Panc1 (cell line): ENCODE measurements at regions not wholly inside any gene's neighbourhood (a gene's known extent, or its start where the extent isn't known, plus 50 kb on each side); places are given as distances from the start of the nearest gene placed in this dataset.

Experiments
- ATAC-seq: fragments of 200-7000 bp; cut with Tn5 transposase; 2 replicates; pipeline ENCODE4 v1.9.1; 2020; ENCODE audit warnings: mild to moderate bottlenecking, moderate library complexity
- BruUV-seq: library from RNA; stranded (reverse); fragments of 400-500 nt; replicated peaks from 2 replicates; lab custom pipeline; 2021; lab: Mats Ljungman, UMichigan
- CTCF ChIA-PET: fragments of 300-600 bp; sonication (Branson Sonifier 250); formaldehyde crosslinking; loops from one replicate; lab custom pipeline; 2022; ENCODE audit warnings: antibody characterized with exemption; lab: Charles Lee
- POLR2A ChIA-PET: fragments of 300-600 bp; sonication (Branson Sonifier 250); formaldehyde crosslinking; loops from one replicate; lab custom pipeline; 2022; ENCODE audit warnings: antibody characterized with exemption; lab: Charles Lee
- DNase-seq: peaks from one replicate; pipeline ENCODE4 v3.0.0-alpha.2; 2010; ENCODE audit warnings: low read depth, low spot score
- H3K27ac ChIP-seq: 2 replicates; pipeline ENCODE4 v1.5.1; 2011; ENCODE audit warnings: mild to moderate bottlenecking, low read length, inconsistent platforms
- H3K27me3 ChIP-seq: fragments of 200-500 bp; sonication (Bioruptor generic); 2 replicates; pipeline ENCODE4 v1.6.0; 2014; ENCODE audit warnings: low read length, inconsistent platforms; ENCODE audit not compliant: control insufficient read depth, insufficient read depth
- H3K36me3 ChIP-seq: fragments of 200-500 bp; sonication (Bioruptor generic); 2 replicates; pipeline ENCODE4 v1.5.1; 2014; ENCODE audit warnings: inconsistent platforms, mild to moderate bottlenecking, low read length, moderate library complexity; ENCODE audit not compliant: control insufficient read depth, insufficient read depth
- H3K4me1 ChIP-seq: 2 replicates; pipeline ENCODE4 v1.5.1; 2011; ENCODE audit warnings: inconsistent platforms, mild to moderate bottlenecking, low read length, moderate library complexity; ENCODE audit not compliant: control insufficient read depth, insufficient read depth
- H3K4me3 ChIP-seq, 2 experiments: 2 replicates each; pipeline ENCODE4 v1.5.1; 2011 to 2012; ENCODE audit warnings: low read depth in 2 of 2, low read length in 2 of 2, mild to moderate bottlenecking in 2 of 2, inconsistent platforms in 1 of 2, moderate library complexity in 1 of 2
- H3K9me3 ChIP-seq: fragments of 200-500 bp; sonication (Bioruptor generic); 2 replicates; pipeline ENCODE4 v1.5.1; 2014; ENCODE audit warnings: low read depth, mild to moderate bottlenecking, inconsistent platforms, low read length, moderate library complexity; ENCODE audit not compliant: control insufficient read depth, insufficient read depth
- POLR2AphosphoS5 ChIP-seq: IDR thresholded peaks from 2 replicates; pipeline ENCODE4 v1.6.1; 2012; ENCODE audit warnings: mild to moderate bottlenecking, low read depth, low read length, moderate library complexity
- SIN3A ChIP-seq: IDR thresholded peaks from 2 replicates; pipeline ENCODE4 v1.6.1; 2012; ENCODE audit warnings: low read depth, mild to moderate bottlenecking, low read length, moderate library complexity, borderline replicate concordance; ENCODE audit not compliant: insufficient read depth
- TCF7L2 ChIP-seq: IDR thresholded peaks from 2 replicates; pipeline ENCODE4 v1.6.1; 2011; ENCODE audit warnings: mild to moderate bottlenecking, low read depth, low read length, inconsistent platforms
- in situ Hi-C: cut with HindIII; loops from 2 replicates; pipeline ENCODE4 v1.10.0; 2016; ENCODE audit warnings: low sequenced_read_pairs, low pct_unique_long_range_greater_than_20kb
- intact Hi-C: fragments of 100-400 bp; cut with micrococcal nuclease; formaldehyde crosslinking; loops from one replicate; pipeline ENCODE4 v1.10.0; 2022; ENCODE audit not compliant: unreplicated experiment
- TF ChIP-seq, protein P1 (sequence below), 2 experiments: IDR thresholded peaks; 2 replicates each; pipeline ENCODE4 v1.6.1; 2011 to 2012; ENCODE audit warnings: low read depth in 2 of 2, control low read depth in 1 of 2, low read length in 1 of 2, mild to moderate bottlenecking in 1 of 2, moderate library complexity in 1 of 2; ENCODE audit not compliant: insufficient read depth in 1 of 2
- TF ChIP-seq, protein P2 (sequence below): fragments of 450-650 bp; IDR thresholded peaks from 2 replicates; pipeline ENCODE4 v1.5.1; 2017; ENCODE audit warnings: mild to moderate bottlenecking

DNA sequence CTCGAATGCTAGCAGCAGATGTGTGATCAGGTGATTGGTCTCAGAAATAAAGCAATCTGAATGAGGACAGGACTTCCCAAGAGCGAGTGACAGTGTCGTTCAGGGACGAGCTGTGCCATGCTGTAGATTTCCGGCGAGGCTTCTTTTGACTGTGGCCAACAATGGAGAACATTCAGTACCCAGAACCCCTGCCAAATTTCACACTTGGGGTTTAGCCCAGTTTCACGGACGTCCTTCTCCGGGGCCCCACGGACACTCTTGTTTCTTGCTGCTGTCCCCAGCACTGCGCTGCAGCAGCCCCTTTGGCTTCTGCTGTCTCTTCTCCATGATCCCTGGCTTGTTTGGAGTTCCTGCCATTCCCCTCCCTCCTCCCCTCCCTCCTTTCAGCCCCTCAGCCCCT lies 115.1 kb upstream of the GRAMD1B start:
- ATAC-seq (no peak), DNase-seq (no peak)
- intact Hi-C loops (no loop called here), in situ Hi-C loops (no loop called here)
- no TSS peak for BruUV-seq
- CTCF ChIA-PET: interaction anchor here (0.6 kb wide), 1 partner anchor 31 kb away, joined by 7 read pairs; no protein-coding TSS in a partner anchor
- Histone ChIP-seq H3K4me1 (no peaks in the 10 kb centered on the region), H3K9me3 (no peaks in the 10 kb centered on the region), H3K4me3 (no peak overlapping the region), H3K27ac (no peak overlapping the region), H3K27me3 (peaks cover 12% of the 10 kb centered on the region), H3K36me3 (no peaks in the 10 kb centered on the region)
- POLR2A ChIA-PET: no interaction called here
- TF ChIP-seq, protein P1, sequence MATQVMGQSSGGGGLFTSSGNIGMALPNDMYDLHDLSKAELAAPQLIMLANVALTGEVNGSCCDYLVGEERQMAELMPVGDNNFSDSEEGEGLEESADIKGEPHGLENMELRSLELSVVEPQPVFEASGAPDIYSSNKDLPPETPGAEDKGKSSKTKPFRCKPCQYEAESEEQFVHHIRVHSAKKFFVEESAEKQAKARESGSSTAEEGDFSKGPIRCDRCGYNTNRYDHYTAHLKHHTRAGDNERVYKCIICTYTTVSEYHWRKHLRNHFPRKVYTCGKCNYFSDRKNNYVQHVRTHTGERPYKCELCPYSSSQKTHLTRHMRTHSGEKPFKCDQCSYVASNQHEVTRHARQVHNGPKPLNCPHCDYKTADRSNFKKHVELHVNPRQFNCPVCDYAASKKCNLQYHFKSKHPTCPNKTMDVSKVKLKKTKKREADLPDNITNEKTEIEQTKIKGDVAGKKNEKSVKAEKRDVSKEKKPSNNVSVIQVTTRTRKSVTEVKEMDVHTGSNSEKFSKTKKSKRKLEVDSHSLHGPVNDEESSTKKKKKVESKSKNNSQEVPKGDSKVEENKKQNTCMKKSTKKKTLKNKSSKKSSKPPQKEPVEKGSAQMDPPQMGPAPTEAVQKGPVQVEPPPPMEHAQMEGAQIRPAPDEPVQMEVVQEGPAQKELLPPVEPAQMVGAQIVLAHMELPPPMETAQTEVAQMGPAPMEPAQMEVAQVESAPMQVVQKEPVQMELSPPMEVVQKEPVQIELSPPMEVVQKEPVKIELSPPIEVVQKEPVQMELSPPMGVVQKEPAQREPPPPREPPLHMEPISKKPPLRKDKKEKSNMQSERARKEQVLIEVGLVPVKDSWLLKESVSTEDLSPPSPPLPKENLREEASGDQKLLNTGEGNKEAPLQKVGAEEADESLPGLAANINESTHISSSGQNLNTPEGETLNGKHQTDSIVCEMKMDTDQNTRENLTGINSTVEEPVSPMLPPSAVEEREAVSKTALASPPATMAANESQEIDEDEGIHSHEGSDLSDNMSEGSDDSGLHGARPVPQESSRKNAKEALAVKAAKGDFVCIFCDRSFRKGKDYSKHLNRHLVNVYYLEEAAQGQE (IDR thresholded peaks at IDR 0.05; ENCODE audit: insufficient read depth in 1 of 2, low read depth in 2 of 2, low read length in 1 of 2): no peak
- TF ChIP-seq, protein P2, sequence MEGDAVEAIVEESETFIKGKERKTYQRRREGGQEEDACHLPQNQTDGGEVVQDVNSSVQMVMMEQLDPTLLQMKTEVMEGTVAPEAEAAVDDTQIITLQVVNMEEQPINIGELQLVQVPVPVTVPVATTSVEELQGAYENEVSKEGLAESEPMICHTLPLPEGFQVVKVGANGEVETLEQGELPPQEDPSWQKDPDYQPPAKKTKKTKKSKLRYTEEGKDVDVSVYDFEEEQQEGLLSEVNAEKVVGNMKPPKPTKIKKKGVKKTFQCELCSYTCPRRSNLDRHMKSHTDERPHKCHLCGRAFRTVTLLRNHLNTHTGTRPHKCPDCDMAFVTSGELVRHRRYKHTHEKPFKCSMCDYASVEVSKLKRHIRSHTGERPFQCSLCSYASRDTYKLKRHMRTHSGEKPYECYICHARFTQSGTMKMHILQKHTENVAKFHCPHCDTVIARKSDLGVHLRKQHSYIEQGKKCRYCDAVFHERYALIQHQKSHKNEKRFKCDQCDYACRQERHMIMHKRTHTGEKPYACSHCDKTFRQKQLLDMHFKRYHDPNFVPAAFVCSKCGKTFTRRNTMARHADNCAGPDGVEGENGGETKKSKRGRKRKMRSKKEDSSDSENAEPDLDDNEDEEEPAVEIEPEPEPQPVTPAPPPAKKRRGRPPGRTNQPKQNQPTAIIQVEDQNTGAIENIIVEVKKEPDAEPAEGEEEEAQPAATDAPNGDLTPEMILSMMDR: no peak
- no peak for TF ChIP-seq SIN3A
- TF ChIP-seq TCF7L2: no peak
- TF ChIP-seq POLR2AphosphoS5: no peak

DNA sequence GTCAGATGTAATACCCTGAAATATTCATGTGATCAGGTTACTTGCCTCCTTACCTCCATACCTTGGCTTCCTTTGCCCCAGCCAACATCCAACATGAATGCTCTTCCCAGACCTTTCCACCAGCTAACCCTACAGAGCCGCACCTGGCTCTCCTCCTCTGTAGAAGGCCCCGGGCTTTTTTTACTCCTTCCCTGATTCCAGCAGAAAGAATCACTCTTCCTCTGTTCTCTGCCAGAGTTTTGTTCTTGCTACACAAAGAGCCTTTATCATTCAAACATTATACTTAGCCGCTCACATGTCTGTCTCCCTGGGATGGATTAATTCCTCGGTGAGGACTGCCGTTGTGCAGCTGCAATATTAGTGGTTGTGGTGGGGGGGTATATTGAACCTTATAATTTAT lies 116.8 kb upstream of the GRAMD1B start:
- ChIA-PET CTCF (no interaction called here), POLR2A (no interaction called here)
- H3K27ac ChIP-seq: no peak overlapping the region
- in situ Hi-C loops: no loop called here
- no peak overlapping the region for H3K4me3 ChIP-seq
- H3K36me3 ChIP-seq: no peaks in the 10 kb centered on the region
- H3K9me3 ChIP-seq: no peaks in the 10 kb centered on the region
- DNase-seq: no peak
- TF ChIP-seq POLR2AphosphoS5: no peak
- TF ChIP-seq, protein P2: no peak
- TF ChIP-seq TCF7L2: no peak
- TF ChIP-seq SIN3A: no peak
- TF ChIP-seq, protein P1 (IDR thresholded peaks at IDR 0.05; ENCODE audit: insufficient read depth in 1 of 2, low read depth in 2 of 2, low read length in 1 of 2): no peak
- intact Hi-C loops: no loop called here
- H3K4me1 ChIP-seq: no peaks in the 10 kb centered on the region
- BruUV-seq: no TSS peak
- peaks cover 10% of the 10 kb centered on the region for H3K27me3 ChIP-seq
- no peak for ATAC-seq
